HG03095 (cell line): ENCODE measurements at regions not wholly inside any gene's neighbourhood (a gene's known extent, or its start where the extent isn't known, plus 50 kb on each side); places are given as distances from the start of the nearest gene placed in this dataset.

Experiments
- ATAC-seq: cut with Tn5 transposase; IDR thresholded peaks from one replicate; pipeline ENCODE4 v1.9.1; 2021; ENCODE audit warnings: moderate library complexity; ENCODE audit not compliant: unreplicated experiment

DNA sequence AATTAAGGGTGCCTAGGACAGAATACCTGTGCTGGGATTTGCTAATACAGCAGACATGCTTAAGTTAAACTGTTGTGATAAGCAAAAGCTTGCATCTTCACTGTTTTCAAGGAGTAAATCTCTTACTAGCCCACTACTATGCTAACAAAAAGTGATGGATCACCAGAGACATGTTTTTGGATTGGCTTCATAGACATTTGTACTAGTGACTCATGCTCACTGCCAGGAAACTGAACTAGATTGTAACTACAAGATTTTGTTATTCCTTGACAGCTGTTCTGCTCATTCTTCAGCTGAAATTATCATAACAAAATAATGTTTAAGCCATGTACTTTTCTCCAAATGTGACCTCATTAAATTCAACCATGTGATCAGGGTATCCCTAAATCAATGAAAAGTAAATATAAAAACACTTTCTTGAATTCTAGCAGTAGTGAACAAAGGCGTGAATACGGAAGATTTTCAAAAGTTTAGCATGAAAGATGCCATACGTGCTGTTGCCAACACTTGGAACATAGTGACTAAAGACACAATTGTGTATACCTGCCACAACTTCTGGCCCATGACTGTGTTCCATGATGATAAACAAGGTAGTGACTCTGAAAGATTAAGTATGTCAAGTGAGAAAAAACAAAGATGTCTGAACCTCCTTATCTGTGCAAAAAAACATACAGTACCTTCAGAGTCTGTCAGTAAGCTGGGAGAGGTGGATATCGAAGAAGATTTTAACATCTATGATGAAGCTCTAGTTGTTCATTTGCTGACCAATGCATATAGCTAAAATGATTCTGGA lies 154.0 kb downstream of the BTC start:
- ATAC-seq: no peak

DNA sequence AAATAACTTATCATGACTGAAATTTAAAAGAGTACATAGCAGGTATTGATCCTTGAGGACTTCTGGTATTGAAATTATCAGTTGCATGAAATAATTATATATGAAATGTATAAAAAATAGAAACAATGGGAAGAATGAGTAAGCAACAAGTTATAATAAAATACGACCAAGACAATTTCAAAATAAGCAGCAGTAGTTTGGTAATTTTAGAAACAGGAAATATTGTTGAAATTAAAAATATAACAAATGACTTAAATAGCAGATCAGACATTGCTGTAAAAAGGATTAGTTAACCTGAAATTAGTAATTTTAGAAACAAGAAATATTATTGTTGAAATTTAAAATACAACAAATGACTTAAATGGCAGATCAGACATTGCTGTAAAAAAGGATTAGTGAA lies 152.3 kb downstream of the BTC start:
- no peak for ATAC-seq

DNA sequence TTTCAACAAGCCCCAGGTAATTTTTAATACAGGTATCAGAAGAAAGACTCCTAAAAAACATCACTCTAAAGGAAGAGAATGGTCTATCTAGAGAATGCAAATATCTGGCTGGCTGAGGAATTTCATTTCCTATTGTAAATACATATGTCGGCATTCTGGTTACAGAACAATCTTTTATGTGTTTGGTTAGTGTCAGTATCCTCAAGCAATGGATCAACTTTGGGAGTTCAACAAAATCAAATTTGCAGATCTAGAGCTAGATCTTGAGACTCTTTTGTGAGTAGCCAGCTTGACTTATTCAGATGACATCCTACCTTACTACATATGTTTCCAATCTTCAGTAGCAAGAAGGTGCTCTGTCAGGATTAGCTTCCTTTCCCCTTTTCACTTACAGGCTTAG lies 145.1 kb downstream of the BTC start:
- ATAC-seq: no peak

DNA sequence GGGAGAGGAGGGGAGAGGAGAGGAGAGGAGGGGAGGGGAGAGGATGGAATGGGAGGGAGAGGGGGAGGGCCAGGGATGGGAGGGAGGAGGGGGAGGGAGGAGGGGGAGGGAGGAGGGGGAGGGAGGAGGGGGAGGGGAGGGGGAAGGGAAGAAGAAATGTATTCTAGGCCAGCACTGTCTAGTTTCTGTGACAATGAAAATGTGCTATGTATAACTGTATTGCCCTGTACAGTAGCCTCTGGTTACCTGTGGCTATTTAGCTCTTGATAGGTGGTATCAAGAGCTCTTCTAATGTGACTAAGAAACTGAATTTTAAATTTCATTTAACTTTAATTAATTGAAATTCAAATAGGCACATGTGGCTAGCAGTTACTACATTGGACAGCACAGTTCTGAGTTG lies 143.1 kb downstream of the BTC start:
- no peak for ATAC-seq

DNA sequence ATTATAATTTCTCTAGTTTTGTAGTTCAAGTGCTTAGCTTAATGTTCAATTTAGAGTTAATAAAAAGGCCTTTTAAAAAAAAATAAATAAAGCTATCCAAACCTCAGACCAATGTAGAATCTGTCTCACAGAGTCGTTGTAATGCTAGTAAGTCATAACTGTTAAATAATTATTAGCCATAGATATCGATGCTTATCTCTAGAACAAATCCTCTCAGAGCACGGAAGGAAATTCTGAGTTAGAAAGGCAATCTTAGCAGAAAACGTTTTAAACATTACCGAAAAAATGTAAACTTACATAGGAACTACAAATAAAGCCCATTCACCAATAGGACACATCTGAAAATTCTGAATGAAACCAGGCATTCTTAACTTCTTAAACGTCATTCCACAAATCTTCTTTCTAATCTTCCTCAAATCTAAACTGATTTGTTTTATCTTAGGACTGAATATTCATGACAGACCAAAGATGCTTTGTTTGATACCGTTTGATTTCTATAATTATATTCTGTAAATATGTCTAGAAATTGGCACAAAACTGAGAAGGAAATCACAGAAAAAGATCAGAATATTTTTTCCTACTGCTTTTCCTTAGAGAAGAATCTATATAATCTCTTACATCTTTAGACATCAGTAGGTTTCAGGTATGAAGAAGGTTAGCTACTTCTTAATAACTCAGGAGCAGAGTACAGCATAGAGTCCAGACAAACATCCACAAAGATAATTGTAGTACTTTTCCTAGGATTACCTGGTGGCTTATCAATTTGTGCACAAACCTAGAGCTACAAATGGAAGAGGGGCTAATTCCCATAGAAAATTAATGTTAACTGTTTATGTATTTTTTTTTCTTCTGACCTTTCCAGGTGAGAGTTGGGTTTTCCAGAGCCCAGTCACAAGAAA lies 140.7 kb downstream of the BTC start:
- no peak for ATAC-seq

DNA sequence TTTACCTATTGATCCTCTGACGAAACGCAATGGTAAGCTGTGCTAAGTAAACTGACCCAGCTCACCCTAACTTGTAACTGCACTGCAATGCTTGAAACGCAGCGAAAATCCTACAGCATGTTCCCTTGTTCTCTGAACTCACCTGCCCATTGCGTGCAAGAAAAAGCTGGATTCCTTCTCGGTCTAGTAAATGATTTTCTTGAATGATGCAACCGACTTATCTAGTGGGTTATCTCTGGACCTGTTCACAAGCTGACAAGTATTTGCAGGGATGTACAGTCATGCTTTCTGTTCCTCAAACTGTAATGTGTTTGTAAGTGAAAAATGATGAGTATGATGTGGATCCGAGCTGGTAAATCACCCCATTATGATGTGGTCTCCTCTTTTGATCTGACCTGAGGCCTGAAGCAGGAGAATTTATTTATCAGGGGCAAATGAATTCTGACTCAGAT lies 140.1 kb downstream of the BTC start:
- no peak for ATAC-seq

DNA sequence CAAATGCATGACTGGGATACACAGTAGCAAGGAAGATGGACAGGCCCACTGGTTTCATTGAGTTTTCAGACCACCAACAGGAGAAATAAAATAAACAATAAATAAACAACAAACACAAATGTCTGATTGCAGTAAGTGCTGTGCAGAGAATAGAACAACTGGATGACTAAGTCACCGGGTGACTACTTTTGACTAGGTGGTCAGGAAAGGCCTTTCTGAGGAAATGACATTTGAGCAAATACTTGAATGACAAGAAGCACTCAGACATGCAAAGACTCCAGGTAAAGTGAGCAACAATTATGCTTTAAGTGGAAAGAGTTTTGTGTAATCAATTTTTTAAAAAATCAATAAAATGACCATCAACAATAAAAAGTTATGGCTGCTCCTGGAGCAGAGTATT lies 137.7 kb downstream of the BTC start:
- no peak for ATAC-seq

DNA sequence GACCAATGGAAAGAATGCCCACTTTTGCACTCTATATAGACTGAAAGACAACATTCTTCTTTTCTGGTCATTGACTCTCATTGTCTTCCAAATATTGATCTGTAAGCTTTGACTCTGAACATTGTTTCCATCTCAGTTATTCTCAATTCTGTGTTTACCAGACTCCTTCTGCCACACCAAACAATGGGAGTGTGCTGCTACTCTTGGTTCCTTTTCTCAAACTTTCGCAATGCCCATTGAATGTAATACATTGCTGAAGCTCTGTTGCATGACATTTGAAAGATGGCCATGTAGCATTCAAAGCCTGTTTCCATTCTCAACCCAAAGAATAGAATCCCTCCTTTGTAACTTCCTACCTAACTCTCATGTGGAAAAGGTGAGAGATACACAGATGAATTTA lies 136.2 kb downstream of the BTC start:
- ATAC-seq: no peak

DNA sequence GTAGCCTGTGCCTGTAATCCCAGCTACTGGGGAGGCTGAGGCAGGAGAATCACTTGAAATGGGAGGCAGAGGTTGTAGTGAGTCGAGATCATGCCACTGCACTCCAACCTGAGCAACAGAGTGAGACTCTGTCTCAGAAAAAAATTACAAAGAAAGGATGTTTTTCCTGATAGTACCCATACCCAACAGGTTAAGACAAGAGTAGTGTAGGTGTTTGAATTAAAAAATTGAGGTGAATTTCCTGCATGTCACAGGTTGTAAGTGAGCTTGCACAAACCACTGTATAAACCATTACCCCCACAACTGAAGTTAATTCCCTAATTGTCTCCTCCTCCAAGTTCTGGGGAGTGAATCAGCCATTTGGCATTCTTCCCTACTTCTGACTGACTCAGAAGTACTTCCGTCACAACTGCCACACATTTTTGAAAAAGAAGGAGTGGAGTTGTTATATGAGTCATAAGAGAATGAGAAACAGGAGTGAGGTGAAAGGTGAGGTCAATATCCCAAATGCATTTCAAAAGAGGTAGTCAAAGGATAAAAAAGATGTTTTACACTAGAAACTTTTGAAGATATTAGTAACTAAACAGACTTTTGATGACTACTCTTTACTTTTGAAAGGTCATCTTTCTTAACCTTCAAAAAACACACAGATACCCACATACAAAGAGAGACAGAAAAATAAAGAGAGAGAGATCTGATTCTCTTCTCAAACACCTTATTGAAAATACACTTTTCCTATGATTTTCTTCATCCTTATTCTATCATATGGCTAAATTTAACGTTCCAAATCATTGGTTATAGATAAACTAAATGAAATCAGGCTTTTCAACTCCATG lies 134.5 kb downstream of the BTC start:
- ATAC-seq: no peak

DNA sequence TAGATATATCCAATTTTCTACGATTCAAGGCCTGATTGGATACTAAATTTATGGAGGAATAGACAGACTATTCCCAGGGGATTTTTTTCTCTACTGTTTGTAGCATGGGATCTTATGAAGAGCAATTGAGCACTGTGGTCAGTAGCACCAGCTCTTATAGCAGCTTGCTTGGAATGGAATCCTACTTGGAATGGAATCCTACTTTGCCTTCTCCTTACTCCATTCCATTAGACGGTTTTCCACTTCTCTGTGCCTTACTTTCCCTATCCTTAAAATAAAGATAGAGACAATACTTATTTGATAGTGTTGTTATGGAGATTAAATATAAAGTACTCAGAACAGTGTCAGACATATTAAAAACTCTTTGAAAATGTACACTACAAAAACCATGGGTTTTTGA lies 133.5 kb downstream of the BTC start:
- no peak for ATAC-seq

DNA sequence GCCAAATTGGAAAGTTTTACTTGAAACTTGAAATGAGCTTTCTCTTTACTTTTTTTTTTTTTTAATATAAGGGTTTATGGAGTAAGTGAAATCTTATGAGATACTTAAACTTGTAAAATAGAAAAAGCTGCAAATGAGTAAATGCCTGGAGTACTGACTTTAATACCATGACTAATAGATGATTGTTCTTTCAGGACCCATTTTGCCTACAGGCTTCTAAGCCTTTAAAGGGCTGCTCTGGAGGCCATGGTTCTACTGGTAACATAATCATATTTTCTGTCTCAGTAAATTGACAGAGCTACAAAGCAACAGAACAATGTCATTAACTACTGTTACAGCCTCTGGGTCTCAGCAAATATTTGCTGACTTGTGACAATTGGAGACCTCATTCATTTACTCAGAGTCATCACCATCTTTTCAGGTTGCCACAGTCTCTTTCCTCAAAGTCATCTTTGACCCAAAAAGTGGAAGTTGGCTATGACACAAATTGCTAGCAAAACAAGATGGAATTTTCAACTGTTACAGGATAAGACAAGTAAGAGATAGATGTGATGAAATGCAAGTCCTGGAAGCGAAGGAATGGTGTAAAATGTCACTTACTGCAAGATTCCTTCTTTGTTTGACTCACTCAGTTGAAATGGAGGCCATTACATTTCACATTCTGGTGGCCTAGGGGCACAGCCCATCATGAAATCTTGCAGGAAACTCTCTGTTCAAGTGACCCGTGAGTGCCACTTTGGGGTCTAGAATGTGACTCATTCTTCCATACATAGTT lies 132.7 kb downstream of the BTC start:
- no peak for ATAC-seq

DNA sequence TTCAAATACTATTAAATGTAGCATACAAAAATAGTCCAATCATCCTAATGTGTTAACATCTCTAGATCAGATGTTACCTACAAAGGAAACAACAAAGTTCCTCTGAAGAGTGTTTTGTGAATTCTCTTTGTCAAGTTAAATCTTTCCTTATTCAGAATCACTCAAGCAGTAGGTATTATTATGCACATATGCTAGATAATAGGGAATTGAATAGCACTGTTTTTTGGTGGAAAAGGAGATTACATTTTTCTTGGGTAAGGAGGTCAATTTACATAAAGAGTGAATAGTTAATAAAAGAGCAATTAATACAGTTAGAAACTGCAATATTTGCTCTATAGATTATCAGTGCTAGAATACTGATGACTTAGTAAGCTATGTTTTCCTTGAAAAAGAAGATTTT lies 130.7 kb downstream of the BTC start:
- ATAC-seq: no peak

DNA sequence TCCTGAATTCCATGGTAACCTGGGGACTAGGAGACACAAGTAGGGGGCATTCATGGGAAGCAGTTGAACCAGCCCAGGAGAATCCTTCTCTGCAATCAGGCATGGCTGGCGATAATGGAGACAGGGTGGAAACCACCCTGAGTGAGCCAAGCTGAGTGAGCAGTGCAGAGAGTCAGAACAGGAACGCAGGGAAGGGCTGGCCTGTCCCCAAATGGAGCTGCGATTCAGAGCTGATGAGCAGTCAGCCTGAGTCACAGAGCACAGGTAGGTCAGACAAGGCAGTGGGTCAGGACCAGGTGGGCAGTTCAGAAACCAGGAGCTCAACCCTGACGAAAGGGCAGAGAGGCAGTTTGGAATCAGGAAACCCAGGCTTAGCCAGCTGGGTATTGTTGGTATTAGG lies 129.0 kb downstream of the BTC start:
- no peak for ATAC-seq

DNA sequence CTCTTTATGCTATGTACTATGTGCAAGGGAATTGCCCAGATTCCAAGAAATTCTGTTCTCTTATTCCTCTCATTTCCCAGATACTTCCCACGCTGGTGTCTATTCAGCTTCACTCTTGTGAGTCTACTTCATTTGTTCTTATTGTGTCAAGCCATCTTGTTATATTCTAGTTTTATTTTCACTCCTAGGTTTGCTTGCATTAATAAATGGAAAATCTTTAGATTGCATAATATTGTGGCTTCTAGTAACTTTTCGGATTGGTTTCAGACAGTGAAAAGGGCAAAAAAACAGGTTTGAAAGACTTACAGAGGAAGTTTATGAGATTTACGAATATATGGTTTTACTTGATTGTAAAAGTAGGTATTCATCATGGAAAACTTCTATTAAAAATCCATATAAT lies 128.4 kb downstream of the BTC start:
- no peak for ATAC-seq

DNA sequence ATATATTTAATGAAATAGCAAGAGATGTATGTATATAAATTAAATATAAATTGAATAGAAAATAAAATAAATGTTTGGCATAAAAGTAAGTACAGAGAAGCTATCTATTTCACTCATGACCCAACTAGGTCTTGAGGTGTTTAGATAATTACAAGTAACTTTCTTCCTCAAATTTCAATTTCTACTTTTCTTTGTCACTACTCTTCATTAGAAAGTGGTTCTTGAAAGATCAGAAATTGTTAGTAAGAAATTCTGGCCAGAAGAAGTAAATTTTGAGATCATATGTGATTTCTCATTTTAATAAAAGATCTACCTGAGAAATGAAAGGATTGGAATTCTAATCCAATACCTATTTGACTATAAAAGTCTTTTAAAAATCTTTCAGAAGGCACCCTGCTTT lies 126.9 kb downstream of the BTC start:
- no peak for ATAC-seq

DNA sequence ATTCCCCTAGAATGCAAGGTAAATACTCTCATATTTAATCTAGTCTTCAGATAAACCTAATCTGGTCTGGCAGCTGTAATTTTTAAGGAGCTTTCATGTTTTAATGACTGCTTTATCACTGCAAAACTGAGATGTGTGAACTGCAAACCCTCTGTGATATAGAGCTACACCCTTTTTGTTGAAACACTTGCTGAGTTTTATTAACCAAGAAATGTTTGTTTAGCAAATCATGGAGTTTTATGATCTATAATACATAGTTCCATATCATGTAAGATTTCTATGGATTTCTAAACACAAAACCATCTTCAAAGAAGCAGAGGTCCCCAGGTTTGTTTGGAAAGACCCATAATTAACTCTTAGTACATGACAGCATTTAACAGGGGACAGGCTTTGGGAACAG lies 126.4 kb downstream of the BTC start:
- no peak for ATAC-seq

DNA sequence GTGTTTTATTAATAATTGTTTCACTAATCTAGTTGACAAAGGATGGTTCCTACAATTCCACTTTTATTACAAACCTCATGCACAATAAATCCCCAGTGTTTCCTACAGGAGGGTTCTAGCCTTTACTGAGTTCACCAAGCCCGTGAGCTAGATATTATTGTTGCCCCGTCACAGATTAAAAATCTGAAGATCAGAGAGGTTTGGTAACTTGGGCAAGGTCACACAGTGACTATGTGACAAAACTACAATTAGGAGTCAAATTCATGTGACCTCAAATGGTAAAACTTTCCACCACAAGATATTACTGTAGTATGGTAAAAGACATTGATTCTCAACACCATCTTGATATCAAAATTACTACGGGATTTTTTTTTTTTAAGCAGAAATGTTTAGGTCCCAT lies 124.6 kb downstream of the BTC start:
- ATAC-seq: no peak

DNA sequence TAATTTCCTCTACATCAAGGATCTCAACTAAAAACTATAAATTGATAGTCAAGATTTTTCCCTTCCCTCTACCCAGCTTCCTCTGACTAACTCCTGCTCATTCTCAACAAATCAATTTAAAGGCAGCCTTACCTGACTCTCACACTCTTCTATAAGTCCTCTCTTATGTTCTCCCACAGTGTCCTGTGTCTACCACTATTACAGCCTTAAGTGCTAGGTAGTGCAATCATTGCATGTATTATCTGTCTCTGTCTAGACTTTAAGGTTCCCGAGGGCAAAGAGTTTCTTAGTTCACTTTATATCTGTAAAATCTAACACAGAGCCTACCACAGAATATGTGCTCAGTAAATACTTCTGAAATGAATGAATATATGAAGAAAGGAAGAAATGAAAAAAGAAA lies 123.7 kb downstream of the BTC start:
- ATAC-seq: no peak

DNA sequence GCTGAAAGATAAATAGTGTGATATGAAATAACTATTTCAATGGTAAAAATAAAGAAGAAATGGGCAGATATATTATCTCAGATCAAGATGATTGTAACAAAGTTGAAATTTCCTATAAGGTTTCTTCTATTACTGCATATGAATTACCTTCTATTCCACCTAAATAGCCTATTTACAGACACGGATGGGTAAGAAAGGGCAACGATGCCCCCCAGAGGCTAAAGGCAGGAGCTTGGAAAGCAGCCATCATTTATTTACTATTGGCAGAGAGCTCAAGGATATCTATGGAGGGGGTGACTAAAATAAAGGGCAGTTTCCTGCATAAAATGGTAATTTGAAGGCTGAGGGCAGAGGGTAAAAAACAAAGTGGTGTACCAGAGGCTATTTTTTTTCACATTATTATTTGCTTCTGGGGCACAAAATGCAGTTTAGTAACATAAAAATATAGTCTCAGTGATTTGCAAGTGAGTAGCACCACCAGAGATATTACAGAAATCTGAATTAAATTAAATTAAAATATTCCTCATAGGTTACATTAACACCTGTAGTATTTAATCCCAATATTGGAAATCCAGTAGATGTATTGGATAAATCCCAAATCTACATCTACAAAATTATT lies 123.1 kb downstream of the BTC start:
- ATAC-seq: no peak

DNA sequence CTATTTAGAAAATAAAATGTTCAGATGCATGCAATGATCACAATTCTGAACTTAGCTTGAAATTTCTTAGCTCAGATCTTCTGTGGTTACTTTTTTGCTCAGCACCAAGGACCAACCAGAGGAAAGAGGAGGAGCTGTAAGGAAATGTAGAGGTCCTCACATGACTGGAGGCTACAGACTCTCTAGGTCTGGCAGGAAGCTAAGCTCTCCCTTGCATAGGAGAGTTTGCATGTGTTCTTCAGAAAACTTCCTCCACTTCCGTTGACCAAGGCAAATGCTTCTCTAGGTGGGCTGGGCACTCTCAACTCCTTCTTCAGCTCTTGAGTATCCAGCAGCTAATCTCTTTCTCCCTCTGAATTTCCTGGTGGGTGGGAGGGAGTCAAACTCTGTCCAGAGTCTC lies 119.6 kb downstream of the BTC start:
- no peak for ATAC-seq
